ENCODE measurements at regions not wholly inside any gene's neighbourhood (a gene's known extent, or its start where the extent isn't known, plus 50 kb on each side); places are given as distances from the start of the nearest gene placed in this dataset.

- H3K27me3 Mint-ChIP-seq = no peaks in the 10 kb centered on the region
- H3K9me3 Mint-ChIP-seq = peaks cover 7% of the 10 kb centered on the region
- H3K27ac Mint-ChIP-seq = no peak overlapping the region
- H3K36me3 Mint-ChIP-seq (ENCODE audit: low read depth) = no peaks in the 10 kb centered on the region
- no peak for DNase-seq
- H3K4me3 Mint-ChIP-seq = no peak overlapping the region
- H3K4me1 Mint-ChIP-seq (ENCODE audit: low read depth) = no peaks in the 10 kb centered on the region
Measured at GRCh38 chr11:116112087-116112935, 608.1 kb upstream of the CADM1 start.

GRCh38 chr11:116111546-116111945 lies 607.3 kb upstream of the CADM1 start:
- H3K27ac Mint-ChIP-seq = no peak overlapping the region
- no peaks in the 10 kb centered on the region for H3K27me3 Mint-ChIP-seq
- H3K4me1 Mint-ChIP-seq (ENCODE audit: low read depth) = no peaks in the 10 kb centered on the region
- DNase-seq = no peak
- H3K36me3 Mint-ChIP-seq (ENCODE audit: low read depth) = no peaks in the 10 kb centered on the region
- peaks cover 3% of the 10 kb centered on the region for H3K9me3 Mint-ChIP-seq
- H3K4me3 Mint-ChIP-seq = no peak overlapping the region

- no peaks in the 10 kb centered on the region for H3K9me3 Mint-ChIP-seq
Measured at GRCh38 chr11:116110802-116111201, 606.6 kb upstream of the CADM1 start.

GRCh38 chr11:116110356-116110755 lies 606.1 kb upstream of the CADM1 start:
- Mint-ChIP-seq H3K27me3 (no peaks in the 10 kb centered on the region), H3K9me3 (no peaks in the 10 kb centered on the region), H3K4me1 (ENCODE audit: low read depth) (no peaks in the 10 kb centered on the region), H3K4me3 (no peak overlapping the region), H3K27ac (no peak overlapping the region), H3K36me3 (ENCODE audit: low read depth) (no peaks in the 10 kb centered on the region)
- DNase-seq = no peak

More at GRCh38 chr11:116110802-116111201, 606.6 kb upstream of the CADM1 start:
- Mint-ChIP-seq H3K27me3 (no peaks in the 10 kb centered on the region), H3K4me1 (ENCODE audit: low read depth) (no peaks in the 10 kb centered on the region), H3K27ac (no peak overlapping the region), H3K4me3 (no peak overlapping the region), H3K36me3 (ENCODE audit: low read depth) (no peaks in the 10 kb centered on the region)
- DNase-seq = no peak

- peaks cover 5% of the 10 kb centered on the region for H3K27me3 Mint-ChIP-seq
- no peak for DNase-seq
- H3K4me1 Mint-ChIP-seq (ENCODE audit: low read depth) = no peaks in the 10 kb centered on the region
Measured at GRCh38 chr11:116109228-116109627, 605.0 kb upstream of the CADM1 start.

GRCh38 chr11:116108161-116108560 lies 603.9 kb upstream of the CADM1 start:
- Mint-ChIP-seq H3K4me3 (no peak overlapping the region), H3K27me3 (peaks cover 5% of the 10 kb centered on the region), H3K36me3 (ENCODE audit: low read depth) (no peaks in the 10 kb centered on the region), H3K4me1 (ENCODE audit: low read depth) (no peaks in the 10 kb centered on the region), H3K27ac (no peak overlapping the region), H3K9me3 (no peaks in the 10 kb centered on the region)
- DNase-seq = no peak

More at GRCh38 chr11:116109228-116109627, 605.0 kb upstream of the CADM1 start:
- Mint-ChIP-seq H3K4me3 (no peak overlapping the region), H3K9me3 (no peaks in the 10 kb centered on the region), H3K27ac (no peak overlapping the region), H3K36me3 (ENCODE audit: low read depth) (no peaks in the 10 kb centered on the region)

- DNase-seq = no peak
- H3K36me3 Mint-ChIP-seq (ENCODE audit: low read depth) = no peaks in the 10 kb centered on the region
- H3K27ac Mint-ChIP-seq = no peak overlapping the region
- H3K27me3 Mint-ChIP-seq = peaks cover 5% of the 10 kb centered on the region
- no peaks in the 10 kb centered on the region for H3K9me3 Mint-ChIP-seq
- H3K4me1 Mint-ChIP-seq (ENCODE audit: low read depth) = no peaks in the 10 kb centered on the region
- H3K4me3 Mint-ChIP-seq = no peak overlapping the region
Measured at GRCh38 chr11:116107229-116107628, 603.0 kb upstream of the CADM1 start.

- Mint-ChIP-seq H3K9me3 (no peaks in the 10 kb centered on the region), H3K36me3 (ENCODE audit: low read depth) (no peaks in the 10 kb centered on the region), H3K4me3 (no peak overlapping the region), H3K4me1 (ENCODE audit: low read depth) (no peaks in the 10 kb centered on the region), H3K27ac (no peak overlapping the region), H3K27me3 (peaks cover 5% of the 10 kb centered on the region)
- no peak for DNase-seq
Measured at GRCh38 chr11:116104498-116105174, 600.4 kb upstream of the CADM1 start.

- Mint-ChIP-seq H3K9me3 (no peaks in the 10 kb centered on the region), H3K36me3 (ENCODE audit: low read depth) (no peaks in the 10 kb centered on the region), H3K4me1 (ENCODE audit: low read depth) (no peaks in the 10 kb centered on the region), H3K27ac (no peak overlapping the region), H3K27me3 (peaks cover 7% of the 10 kb centered on the region), H3K4me3 (no peak overlapping the region)
- no peak for DNase-seq
Measured at GRCh38 chr11:116101902-116102301, 597.7 kb upstream of the CADM1 start.

- Mint-ChIP-seq H3K27me3 (peaks cover 12% of the 10 kb centered on the region), H3K4me3 (no peak overlapping the region), H3K4me1 (ENCODE audit: low read depth) (no peaks in the 10 kb centered on the region), H3K9me3 (no peaks in the 10 kb centered on the region), H3K27ac (no peak overlapping the region), H3K36me3 (ENCODE audit: low read depth) (no peaks in the 10 kb centered on the region)
- no peak for DNase-seq
Measured at GRCh38 chr11:116100016-116100415, 595.8 kb upstream of the CADM1 start.

GRCh38 chr11:116099541-116099940 lies 595.3 kb upstream of the CADM1 start:
- H3K27ac Mint-ChIP-seq = no peak overlapping the region
- no peaks in the 10 kb centered on the region for H3K9me3 Mint-ChIP-seq
- H3K4me1 Mint-ChIP-seq (ENCODE audit: low read depth) = no peaks in the 10 kb centered on the region
- no peak for DNase-seq
- no peak overlapping the region for H3K4me3 Mint-ChIP-seq
- peaks cover 10% of the 10 kb centered on the region for H3K27me3 Mint-ChIP-seq
- H3K36me3 Mint-ChIP-seq (ENCODE audit: low read depth) = no peaks in the 10 kb centered on the region

GRCh38 chr11:116096272-116096995 lies 592.2 kb upstream of the CADM1 start:
- H3K36me3 Mint-ChIP-seq (ENCODE audit: low read depth) = no peaks in the 10 kb centered on the region
- no peak for DNase-seq
- no peak overlapping the region for H3K4me3 Mint-ChIP-seq
- no peaks in the 10 kb centered on the region for H3K9me3 Mint-ChIP-seq
- H3K27ac Mint-ChIP-seq = no peak overlapping the region
- H3K4me1 Mint-ChIP-seq (ENCODE audit: low read depth) = no peaks in the 10 kb centered on the region
- peaks cover 6% of the 10 kb centered on the region for H3K27me3 Mint-ChIP-seq

- H3K27me3 Mint-ChIP-seq = peaks cover 6% of the 10 kb centered on the region
- no peak overlapping the region for H3K27ac Mint-ChIP-seq
- H3K4me1 Mint-ChIP-seq (ENCODE audit: low read depth) = no peaks in the 10 kb centered on the region
- no peaks in the 10 kb centered on the region for H3K36me3 Mint-ChIP-seq (ENCODE audit: low read depth)
- no peak overlapping the region for H3K4me3 Mint-ChIP-seq
- DNase-seq = no peak
- no peaks in the 10 kb centered on the region for H3K9me3 Mint-ChIP-seq
Measured at GRCh38 chr11:116093481-116094270, 589.5 kb upstream of the CADM1 start.

GRCh38 chr11:116093065-116093464 lies 588.9 kb upstream of the CADM1 start:
- no peak overlapping the region for H3K27ac Mint-ChIP-seq
- no peaks in the 10 kb centered on the region for H3K36me3 Mint-ChIP-seq (ENCODE audit: low read depth)
- DNase-seq = no peak
- peaks cover 6% of the 10 kb centered on the region for H3K27me3 Mint-ChIP-seq
- H3K4me3 Mint-ChIP-seq = no peak overlapping the region
- H3K9me3 Mint-ChIP-seq = no peaks in the 10 kb centered on the region
- no peaks in the 10 kb centered on the region for H3K4me1 Mint-ChIP-seq (ENCODE audit: low read depth)

Measured in activated T-cell treated with anti-CD3 and anti-CD28 coated beads, Interleukin-2, amount 50 U/mL, for 24 hours (primary cell).